Embryonic facial prominence (tissue), 1 donor: ENCODE measurements at regions not wholly inside any gene's neighbourhood (a gene's known extent, or its start where the extent isn't known, plus 50 kb on each side); places are given as distances from the start of the nearest gene placed in this dataset.

Experiments
- DNase-seq: peaks from one replicate; pipeline ENCODE4 v3.0.0-alpha.2; 2016; ENCODE audit errors: extremely low spot score

DNA sequence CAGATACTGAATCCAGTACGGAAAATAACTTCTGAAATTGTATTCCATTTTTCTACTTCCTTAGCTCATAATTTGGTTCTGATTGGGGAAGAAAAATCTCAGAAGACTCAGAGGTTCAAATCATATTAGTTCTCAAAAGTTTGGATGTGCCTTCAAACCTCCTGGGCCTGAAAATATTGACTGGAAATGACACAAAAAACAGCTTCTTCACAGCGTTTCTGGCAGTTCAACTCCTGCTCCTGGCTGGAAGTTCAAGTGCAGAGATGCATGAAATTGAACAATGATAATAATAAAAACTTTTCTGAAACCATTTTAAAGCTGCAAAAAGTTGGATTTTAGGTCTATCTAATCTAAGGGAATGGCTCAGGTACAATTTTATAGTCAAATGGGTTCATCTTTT, 1459.9 kb upstream of the CELF4 start:
- DNase-seq = no peak

GRCh38 chr18:39019989-39020388, 1454.4 kb upstream of the CELF4 start:
- DNase-seq = no peak

- DNase-seq = no peak
Observed at GRCh38 chr18:39007031-39007902, 1441.7 kb upstream of the CELF4 start.

- DNase-seq = no peak
Observed at GRCh38 chr18:38996056-38996455, 1430.5 kb upstream of the CELF4 start.

DNA sequence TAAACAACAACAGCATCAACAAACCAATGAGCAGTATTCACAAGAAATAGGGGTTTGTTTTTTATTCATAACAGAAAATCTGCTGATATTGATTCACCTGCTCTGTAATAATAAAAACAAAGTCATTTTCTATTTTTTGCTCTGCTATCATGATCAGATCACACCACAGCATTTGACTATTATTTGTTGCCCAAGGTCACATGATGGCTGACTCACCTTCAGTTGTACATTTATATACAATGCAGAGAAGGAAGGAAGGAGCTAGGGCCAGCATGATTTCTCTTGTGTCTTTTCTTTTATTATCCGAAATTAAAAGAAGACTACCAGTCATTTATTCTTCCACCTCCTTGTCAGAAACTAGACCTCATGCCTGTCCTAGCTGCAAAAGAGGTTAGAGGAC, 1427.7 kb upstream of the CELF4 start:
- no peak for DNase-seq

DNA sequence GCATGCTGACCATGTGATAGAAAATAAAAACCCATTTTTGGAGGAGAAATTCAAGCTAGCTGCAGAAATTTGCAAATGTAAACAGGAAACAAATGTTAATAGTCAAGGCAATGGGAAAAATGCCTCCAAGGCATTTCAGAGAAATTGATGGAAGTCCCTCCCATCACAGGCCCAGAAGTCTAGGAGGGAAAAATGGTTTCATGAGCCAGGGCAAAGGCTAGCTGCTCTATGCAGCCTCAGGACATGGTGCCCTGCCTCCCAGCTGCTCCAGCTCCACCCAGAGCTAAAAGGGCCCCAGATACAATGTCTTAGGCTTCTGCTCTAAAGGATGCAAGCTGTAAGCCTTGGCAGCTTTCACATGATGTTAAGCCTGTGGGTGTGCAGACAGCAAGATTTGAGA, 1419.4 kb upstream of the CELF4 start:
- DNase-seq = no peak

- DNase-seq = no peak
Observed at GRCh38 chr18:38982072-38982471, 1416.5 kb upstream of the CELF4 start.

GRCh38 chr18:38981389-38981788, 1415.8 kb upstream of the CELF4 start:
- DNase-seq = no peak

DNA sequence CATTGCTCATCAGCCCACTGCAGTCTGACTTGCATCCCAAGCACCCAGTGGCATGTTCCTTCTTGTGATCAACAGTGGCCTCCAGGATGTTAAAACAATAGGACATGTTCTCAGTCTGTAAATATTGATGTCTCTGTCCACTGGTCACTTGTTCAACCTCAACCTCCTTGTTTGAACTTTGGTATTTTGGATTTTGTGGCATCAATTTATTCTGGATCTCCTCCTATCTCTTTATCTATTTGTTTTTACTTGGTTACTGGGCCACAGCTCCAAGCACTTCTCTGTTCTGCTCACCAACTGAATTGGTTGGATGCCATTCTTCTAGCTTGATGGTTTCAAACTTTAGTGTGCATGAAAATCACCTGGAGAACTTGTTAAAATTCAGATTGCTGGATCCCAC, 1414.8 kb upstream of the CELF4 start:
- DNase-seq = no peak

DNA sequence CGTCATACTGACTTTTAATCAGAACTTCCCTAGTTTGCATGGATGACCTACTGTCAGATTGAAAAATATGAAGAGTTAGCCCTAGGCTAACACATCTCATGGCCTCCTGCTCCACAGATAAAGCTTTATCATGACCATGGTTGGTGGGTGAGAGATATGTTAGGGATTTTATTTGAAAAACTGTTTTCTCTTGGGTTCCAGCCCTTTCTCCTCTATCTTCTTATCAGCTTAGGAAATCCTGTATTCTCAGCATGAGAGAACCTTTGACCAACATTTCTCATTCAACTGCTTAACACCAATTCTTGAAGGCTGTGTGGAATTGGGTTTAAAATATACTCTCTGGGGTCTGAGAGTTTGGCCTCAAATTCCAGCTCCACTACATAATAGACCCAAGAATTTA, 1407.0 kb upstream of the CELF4 start:
- no peak for DNase-seq

- no peak for DNase-seq
Observed at GRCh38 chr18:38971881-38972280, 1406.3 kb upstream of the CELF4 start.

DNA sequence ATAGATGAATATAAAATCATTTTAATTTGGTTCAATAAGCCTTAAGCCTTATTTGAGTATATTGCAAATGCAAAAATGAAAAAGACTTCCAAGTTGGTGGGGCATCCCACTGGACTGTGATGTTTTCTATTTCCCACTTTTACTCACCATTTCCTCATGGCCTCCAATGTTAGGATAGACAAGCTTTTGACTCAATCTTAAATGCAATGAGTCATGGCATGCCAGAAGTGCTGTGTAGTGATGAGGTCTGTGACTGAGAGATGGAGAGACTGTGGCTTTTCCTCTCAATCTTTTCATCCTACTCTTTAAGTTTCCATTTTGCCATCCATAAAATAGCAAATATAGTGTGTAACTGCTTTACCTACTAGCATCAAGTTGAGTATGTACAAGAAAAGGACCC, 1401.2 kb upstream of the CELF4 start:
- no peak for DNase-seq

DNA sequence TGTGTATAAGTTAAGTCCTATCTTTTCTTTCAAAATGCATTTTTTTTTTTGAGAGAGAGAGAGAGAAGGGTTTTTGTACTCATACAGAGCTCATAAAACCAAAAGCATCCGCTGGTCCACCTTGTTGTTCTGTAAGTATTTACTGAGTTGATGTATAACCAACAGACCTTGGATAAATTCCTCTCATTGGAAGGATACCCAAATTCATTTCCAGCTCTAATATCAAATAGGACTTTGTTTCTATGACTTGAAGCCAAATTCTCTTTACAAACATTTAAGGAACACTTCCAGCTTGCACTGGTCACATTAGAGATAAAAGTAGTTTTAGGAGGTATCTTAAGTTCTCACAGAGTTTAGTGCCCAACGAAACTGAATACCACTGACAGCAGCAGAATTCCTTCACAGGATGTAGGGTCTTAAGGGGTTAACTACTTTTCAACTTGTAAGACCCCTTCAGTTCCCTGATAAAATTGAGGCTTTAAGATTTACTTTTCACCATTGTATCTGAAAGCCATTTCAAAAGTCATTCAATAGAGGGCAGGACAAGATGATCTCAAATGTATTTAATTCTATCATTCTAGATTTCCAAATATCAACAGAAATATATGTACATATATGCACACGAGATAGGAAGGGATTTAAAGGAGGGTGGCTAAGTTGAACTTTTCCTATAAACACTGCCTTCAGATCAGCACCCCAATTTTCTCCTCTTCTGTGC, 1398.5 kb upstream of the CELF4 start:
- no peak for DNase-seq

GRCh38 chr18:38961880-38962279, 1396.3 kb upstream of the CELF4 start:
- DNase-seq = no peak

DNA sequence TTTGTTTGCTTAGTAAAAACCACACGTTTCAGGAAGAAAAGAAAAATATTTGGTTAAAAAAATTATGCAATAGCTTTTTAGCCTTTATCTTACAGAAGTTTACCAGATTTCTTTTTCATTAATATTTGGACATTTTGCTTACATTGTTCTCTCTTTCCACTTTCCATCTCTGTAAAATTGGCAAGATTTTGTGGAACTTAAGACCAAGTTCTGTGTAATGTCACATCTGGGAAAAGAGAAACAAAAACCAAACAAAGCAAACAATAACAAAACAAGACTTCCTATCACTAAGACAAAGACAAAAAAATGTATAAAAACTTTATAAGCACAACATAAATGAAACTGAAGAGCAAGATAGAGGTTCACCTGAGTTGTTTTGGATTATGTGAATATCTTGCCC, 1392.1 kb upstream of the CELF4 start:
- DNase-seq = no peak

DNA sequence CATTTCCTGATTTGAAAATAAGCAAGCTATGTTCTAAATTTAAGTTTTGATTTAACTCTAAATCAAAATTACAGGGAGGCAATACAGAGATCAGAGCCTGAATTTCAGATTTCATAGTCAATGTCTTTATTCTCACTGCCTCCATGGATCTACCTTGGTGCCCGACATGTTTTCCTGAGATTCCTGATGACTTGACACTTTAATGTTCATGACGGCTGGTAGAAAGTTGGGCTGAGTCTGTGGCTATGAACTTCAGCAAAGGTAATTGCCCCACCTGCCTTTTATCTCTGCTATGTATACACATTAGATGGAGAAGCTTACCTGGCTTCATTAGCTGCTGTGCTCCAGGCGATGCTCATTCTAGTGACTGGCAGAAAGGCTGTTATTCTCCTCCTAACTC, 1390.5 kb upstream of the CELF4 start:
- no peak for DNase-seq

- DNase-seq = no peak
Observed at GRCh38 chr18:38951633-38952032, 1386.0 kb upstream of the CELF4 start.

- DNase-seq = no peak
Observed at GRCh38 chr18:38948436-38948835, 1382.8 kb upstream of the CELF4 start.

DNA sequence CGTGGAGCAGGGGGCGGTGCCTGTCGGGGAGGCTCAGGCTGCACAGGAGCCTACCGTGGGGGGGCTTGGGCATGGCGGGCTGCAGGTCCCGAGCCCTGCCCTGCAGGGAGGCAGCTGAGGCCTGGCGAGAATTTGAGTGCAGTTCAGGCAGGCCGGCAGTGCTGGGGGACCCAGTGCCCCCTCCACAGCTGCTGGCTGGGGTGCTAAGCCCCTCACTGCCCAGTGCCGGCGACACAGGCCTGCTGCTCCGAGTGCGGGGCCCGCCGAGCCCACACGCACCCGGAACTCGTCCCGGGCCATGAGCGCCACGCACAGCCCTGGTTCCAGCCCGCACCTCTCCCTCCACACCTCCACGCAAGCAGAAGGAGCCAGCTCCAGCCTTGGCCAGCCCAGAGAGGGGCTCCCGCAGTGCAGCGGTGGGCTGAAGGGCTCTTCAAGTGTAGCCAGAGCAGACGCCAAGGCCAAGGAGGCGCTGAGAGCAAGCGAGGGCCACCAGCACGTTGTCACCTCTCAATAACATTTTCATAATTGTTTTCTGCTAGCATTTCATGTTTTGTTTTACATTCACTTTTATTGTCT, 1378.9 kb upstream of the CELF4 start:
- no peak for DNase-seq

DNA sequence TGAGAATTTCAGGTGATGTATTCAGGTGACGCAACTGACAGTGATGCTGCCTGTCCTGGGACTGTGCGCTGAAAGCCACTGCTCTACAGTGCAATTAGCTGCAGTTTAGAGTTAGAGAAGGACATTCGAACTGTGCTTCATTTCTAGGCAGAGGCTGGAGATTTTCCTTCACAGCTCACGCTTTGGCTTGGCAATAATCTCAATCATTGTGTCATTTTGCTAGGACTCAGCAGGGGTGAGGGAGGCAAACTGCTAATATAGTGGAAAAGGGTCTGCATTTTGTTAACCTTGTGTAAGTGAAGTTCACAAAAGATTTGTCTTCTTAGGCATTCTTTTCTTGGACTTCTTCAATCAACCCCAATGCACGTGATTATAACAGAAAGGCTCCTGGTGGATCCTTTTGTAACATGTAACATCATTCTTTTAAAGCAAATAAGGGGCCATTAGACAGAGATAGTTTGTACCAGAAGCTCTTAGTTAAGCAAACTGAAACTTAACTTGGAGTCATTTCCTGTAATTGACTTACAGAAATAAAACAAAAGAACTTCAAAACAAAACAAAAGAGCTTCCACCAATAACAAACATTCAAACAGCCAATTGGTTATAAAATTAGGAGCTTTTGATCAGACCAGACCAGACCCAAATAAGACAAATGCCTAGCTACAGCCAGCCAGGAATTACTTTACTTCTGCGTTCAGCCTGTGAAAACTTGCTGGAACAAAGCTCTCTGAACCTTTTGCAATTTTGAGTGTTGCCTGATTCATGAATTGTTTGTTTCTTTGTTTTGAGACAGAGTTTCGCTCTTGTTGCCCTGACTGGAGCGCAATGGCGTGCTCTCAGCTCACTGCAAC, 1376.3 kb upstream of the CELF4 start:
- DNase-seq = no peak

GRCh38 chr18:38940863-38941531, 1375.4 kb upstream of the CELF4 start:
- DNase-seq = no peak
